Right hindlimb (tissue), 1 donor: ENCODE measurements at regions not wholly inside any gene's neighbourhood (a gene's known extent, or its start where the extent isn't known, plus 50 kb on each side); places are given as distances from the start of the nearest gene placed in this dataset.
"Not testable (repeated sequence)": the region's sequence is repeated elsewhere in the genome, so short reads cannot be mapped to it uniquely, and the experiment has no call there.

ENCODE experiments used
- DNase-seq: peaks from one replicate; pipeline ENCODE4 v3.0.0-alpha.2; 2018

DNA sequence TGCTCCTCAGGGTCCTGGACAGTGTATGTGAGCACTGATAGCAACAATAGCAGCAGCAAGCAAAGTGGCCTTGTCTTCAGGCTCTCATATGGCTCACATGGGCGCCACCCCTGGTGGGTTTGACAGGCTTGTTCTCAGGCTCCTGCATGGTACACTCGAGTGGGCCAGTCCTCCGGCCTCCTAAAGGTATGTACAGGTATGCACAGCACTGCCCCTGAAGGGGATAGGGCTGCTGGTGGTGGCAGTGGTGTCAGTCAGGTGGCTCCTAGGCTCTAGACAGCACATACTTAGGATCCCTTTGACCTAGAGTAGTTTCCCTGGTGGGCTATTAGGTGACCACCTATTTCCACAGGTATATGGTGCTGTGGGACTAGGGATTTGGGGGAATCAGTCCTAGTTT, 79.8 kb downstream of the LGALS9B start:
- DNase-seq, result not testable (repeated sequence)

DNA sequence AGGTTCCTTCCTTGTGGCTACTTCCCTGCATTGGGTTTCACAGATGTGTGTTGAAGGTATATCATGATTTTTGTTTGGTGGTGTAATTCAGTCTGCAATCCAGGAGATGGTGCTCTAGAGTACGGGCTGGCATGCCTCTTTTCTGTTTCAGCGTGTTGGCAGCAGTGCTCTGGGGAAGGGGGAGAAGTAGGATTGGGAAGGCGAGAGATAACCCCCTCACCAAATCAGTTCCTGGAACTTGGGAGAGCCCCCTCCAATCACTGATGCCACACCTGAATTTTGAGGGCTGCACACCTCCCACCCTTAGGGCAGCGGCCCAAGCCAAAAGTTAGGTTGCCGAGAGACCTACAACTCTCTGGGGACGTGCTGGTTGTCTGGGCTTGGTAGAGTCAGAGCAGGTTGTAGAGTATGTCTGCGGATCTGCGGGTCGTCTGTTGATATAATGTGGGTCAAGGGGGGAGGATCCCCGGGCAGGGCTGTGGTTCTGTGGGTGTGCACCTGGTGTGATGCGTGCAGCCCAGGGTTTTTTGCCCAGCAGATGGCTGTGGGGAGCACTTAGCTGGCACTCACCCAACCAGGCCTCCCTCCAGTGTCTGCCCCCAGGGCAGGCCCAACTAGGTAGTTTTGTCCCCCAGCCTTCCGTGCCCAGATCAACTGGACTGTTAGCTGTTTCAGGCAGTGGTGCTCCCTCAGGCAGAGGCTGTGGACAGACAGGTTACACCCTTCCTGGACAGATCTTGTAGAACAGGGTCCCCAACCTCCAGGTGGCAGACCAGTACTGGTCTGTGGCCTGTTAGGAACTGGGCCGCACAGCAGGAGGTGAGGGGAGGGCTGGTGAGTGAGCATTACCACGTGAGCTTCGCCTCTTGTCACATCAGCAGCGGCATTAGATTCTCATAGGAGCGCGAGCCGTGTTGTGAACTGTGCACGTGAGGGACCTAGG, 85.7 kb downstream of the LGALS9B start:
- peak; percentile 35 for DNase-seq

DNA sequence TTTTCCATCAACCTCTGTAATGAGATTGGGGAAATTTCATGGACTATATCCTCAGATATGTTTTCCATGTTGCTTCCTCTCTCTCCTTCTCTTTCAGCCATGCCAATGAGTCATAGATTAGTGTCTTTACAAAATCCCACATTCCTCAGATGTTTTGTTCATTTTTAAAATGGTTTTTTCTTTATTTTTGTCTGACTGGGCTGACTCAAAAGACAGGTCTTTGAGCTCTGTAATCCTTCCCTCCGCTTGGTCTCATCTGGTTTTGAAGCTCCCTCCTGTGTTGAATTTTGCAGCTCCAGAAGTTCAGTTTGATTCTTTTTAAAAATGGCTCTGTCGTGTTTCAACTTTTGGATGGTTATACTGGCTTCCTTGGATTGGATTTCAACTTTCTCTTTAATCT, 86.7 kb downstream of the LGALS9B start:
- DNase-seq, result not testable (repeated sequence)

DNA sequence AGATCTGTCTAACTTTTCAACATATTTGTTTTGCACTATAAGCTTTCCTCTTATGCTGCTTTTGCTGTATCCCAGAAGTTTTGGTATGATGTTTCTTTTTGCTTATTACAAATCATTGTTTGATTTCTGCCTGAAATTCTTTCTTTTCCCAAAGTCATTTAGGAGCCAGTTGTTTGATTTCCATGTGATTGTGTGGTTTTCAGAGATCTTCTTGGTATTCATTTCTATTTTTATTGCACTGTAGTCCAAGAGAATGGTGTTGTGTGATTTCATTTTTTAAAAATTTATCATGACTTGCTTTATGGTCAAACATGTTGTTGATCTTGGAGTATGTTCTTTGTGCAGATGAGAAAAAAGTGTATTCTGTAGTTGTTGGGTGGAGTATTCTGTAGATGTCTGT, 88.1 kb downstream of the LGALS9B start:
- not testable (repeated sequence) for DNase-seq

DNA sequence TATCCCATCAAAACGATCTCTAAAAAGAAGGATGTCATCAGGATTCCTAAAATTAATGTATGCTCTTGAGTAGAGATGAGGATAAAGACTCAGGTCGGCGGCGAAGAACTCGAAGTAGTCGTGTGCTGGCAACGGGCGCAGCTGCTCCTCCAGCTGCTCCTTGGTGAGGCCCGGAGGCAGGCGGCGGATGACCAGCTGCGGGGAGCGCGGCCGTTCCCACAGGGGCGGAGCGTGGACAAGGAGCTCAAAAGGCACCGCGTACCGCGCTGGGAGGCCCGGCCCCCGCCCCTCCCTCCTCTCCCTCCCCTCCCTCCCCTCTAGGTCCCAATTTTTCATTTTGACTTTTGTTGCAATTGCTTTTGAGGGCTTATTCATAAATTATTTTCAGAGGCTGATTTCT, 90.7 kb downstream of the LGALS9B start:
- DNase-seq, result peak; percentile 47

DNA sequence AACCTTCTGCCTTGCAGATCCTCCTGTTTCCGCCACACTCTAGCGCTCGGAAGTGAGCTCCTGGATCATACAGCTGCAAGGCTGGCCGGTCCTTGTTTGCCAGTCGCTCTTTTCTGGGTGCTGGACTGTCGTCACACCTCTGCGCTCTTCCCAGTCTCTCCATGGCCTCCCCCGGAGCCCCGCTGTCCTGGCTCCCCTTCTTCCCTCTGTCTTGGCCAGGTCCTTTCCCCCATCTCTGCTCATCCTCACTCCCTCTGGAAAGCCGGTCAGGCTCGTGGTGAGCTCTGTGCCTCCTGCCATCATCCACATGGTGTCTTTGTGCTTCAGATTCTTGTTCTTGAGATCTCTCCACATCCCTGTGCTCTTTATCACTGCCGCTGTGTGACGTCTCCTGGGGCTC, 91.6 kb downstream of the LGALS9B start:
- DNase-seq, result not testable (repeated sequence)
